Kidney (tissue), 13 donors: ENCODE measurements at regions not wholly inside any gene's neighbourhood (a gene's known extent, or its start where the extent isn't known, plus 50 kb on each side); places are given as distances from the start of the nearest gene placed in this dataset.

ENCODE experiments used
- DNase-seq, 5 donors: peaks; one replicate each; pipeline ENCODE4 v3.0.0-alpha.2; 2013 to 2020
- FAIRE-seq: peaks from 2 replicates; lab custom pipeline; 2012; peaks lifted over from hg19 to GRCh38; lab: Jason Lieb, UNC
- H3K27ac ChIP-seq, 2 donors: one replicate each; pipeline ENCODE4 v1.7.0; 2013; ENCODE audit warnings: low read depth in 2 of 2, low read length in 2 of 2, inconsistent platforms in 1 of 2
- H3K27me3 ChIP-seq: one replicate; pipeline ENCODE4 v1.7.1; 2013; ENCODE audit warnings: low read length, inconsistent platforms; ENCODE audit not compliant: control insufficient read depth, insufficient read depth
- H3K36me3 ChIP-seq, 3 donors: one replicate each; pipeline versions ENCODE4 v1.7.0 to v1.7.1; 2013; ENCODE audit warnings: low read length in 3 of 3, control low read depth in 1 of 3, inconsistent platforms in 1 of 3; ENCODE audit not compliant: insufficient read depth in 3 of 3, control insufficient read depth in 2 of 3
- H3K4me1 ChIP-seq, 3 donors: one replicate each; pipeline versions ENCODE4 v1.7.0 to v1.7.1; 2013; ENCODE audit warnings: low read length in 3 of 3, inconsistent platforms in 1 of 3, low read depth in 1 of 3; ENCODE audit not compliant: control insufficient read depth in 2 of 3, insufficient read depth in 2 of 3
- H3K4me3 ChIP-seq, 3 donors: one replicate each; pipeline versions ENCODE4 v1.7.0 to v1.8.1; 2013; ENCODE audit warnings: low read length in 3 of 3, control low read depth in 1 of 3, inconsistent platforms in 1 of 3
- H3K9ac ChIP-seq, 3 donors: one replicate each; pipeline versions ENCODE4 v1.7.0 to v1.7.1; 2013; ENCODE audit warnings: low read length in 3 of 3, control low read depth in 1 of 3, inconsistent platforms in 1 of 3
- H3K9me3 ChIP-seq, 3 donors: one replicate each; pipeline versions ENCODE4 v1.7.0 to v1.7.1; 2013; ENCODE audit warnings: low read length in 3 of 3, control low read depth in 1 of 3, inconsistent platforms in 1 of 3; ENCODE audit not compliant: control insufficient read depth in 2 of 3, insufficient read depth in 1 of 3
- intact Hi-C: fragments of 100-400 bp; cut with DNase I; formaldehyde crosslinking; loops from one replicate; pipeline ENCODE4 v1.11.1; 2022
- TF ChIP-seq, protein P1 (sequence below): IDR thresholded peaks from 3 replicates; pipeline ENCODE4 v1.5.1; 2012; ENCODE audit warnings: mild to moderate bottlenecking, moderate library complexity, borderline replicate concordance; ENCODE audit not compliant: insufficient read depth; ENCODE audit errors: extremely low read depth
- donor health status: control.
- donor health status: control.
- donor health status: control.
- donor health status: control.
- donor health status: control.
- donor health status: DM: yes; HTN: yes; CAD: no.
- donor health status: Normal renal cell carcinoma (clear cell type).

DNA sequence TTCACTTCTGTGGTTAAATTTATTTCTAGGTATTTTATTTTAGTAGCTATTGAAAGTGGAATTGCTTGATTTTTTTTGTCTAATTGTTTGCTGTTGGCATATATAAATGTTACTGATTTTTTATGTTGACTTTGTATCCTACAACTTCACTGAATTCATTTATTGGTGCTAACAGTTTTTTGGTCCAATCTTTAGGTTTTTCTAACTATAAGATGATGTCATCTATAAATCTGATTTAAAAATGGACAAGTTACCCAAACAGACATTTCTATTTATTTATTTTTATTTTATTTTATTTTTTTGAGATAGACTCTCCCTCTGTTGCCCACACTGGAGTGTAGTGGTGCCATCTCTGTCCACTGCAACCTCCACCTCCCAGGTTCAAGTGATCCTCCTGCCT lies 162.3 kb downstream of the COX7C start:
- FAIRE-seq, result no peak
- no peak overlapping the region for H3K4me3 ChIP-seq
- TF ChIP-seq, protein P1, sequence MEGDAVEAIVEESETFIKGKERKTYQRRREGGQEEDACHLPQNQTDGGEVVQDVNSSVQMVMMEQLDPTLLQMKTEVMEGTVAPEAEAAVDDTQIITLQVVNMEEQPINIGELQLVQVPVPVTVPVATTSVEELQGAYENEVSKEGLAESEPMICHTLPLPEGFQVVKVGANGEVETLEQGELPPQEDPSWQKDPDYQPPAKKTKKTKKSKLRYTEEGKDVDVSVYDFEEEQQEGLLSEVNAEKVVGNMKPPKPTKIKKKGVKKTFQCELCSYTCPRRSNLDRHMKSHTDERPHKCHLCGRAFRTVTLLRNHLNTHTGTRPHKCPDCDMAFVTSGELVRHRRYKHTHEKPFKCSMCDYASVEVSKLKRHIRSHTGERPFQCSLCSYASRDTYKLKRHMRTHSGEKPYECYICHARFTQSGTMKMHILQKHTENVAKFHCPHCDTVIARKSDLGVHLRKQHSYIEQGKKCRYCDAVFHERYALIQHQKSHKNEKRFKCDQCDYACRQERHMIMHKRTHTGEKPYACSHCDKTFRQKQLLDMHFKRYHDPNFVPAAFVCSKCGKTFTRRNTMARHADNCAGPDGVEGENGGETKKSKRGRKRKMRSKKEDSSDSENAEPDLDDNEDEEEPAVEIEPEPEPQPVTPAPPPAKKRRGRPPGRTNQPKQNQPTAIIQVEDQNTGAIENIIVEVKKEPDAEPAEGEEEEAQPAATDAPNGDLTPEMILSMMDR, result no peak
- H3K27ac ChIP-seq, result no peak overlapping the region
- H3K9ac ChIP-seq, result no peak overlapping the region
- no peaks in the 10 kb centered on the region for H3K27me3 ChIP-seq
- no peaks in the 10 kb centered on the region for H3K4me1 ChIP-seq
- no peaks in the 10 kb centered on the region for H3K9me3 ChIP-seq
- no peaks in the 10 kb centered on the region for H3K36me3 ChIP-seq
- no peak for DNase-seq
- intact Hi-C loops, result no loop called here

DNA sequence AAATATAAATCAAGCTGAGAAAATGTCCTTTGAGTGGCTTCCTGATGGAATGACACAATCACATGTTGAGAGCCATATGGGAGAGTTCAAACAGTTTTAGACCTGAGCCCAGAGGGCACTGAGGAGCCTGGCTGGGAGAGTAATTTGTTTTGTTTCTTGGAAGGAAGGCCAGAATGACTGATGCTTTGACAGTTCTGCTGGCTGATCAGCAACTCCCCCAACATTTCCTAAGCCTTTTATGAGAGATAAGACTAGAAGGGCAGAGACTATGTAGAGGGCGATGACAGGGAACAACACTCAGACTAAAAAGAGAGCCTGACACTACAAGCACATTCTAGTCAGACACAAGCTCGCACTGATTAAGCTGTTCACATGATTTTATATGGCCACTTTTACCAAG lies 169.2 kb downstream of the COX7C start:
- Histone ChIP-seq H3K27me3 (no peaks in the 10 kb centered on the region), H3K9me3 (no peaks in the 10 kb centered on the region), H3K4me1 (no peaks in the 10 kb centered on the region), H3K36me3 (no peaks in the 10 kb centered on the region), H3K4me3 (no peak overlapping the region), H3K9ac (no peak overlapping the region), H3K27ac (no peak overlapping the region)
- intact Hi-C loops, result no loop called here
- TF ChIP-seq, protein P1, result no peak
- DNase-seq (peak in 4 of 5 donors; percentile 20 to 40 (median 34)), FAIRE-seq (no peak)

DNA sequence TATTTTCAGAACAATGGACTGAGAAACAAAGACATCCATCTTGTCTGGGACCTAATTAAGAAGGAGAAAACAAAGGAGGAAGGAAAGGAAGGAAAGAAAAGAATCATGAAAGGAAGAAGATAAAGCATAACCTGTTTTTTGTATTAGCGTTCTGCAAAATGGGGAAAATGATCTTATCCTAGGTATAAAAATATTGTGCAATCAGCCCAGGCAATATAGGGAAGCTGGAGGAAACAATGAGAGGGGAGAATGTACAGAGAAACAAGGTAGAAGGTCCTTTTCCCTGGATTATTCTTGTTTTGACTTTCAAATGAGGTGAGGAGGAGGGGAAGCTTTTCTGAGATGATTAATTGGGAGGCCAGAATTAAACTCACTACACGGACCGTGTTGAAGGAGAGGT lies 177.9 kb downstream of the COX7C start:
- TF ChIP-seq, protein P1, result no peak
- DNase-seq, result peak in 1 of 5 donors; percentile 16
- Histone ChIP-seq H3K4me3 (no peak overlapping the region), H3K27me3 (no peaks in the 10 kb centered on the region), H3K9ac (no peak overlapping the region), H3K9me3 (no peaks in the 10 kb centered on the region), H3K27ac (no peak overlapping the region), H3K36me3 (no peaks in the 10 kb centered on the region), H3K4me1 (no peaks in the 10 kb centered on the region)
- no peak for FAIRE-seq
- intact Hi-C loops, result no loop called here

DNA sequence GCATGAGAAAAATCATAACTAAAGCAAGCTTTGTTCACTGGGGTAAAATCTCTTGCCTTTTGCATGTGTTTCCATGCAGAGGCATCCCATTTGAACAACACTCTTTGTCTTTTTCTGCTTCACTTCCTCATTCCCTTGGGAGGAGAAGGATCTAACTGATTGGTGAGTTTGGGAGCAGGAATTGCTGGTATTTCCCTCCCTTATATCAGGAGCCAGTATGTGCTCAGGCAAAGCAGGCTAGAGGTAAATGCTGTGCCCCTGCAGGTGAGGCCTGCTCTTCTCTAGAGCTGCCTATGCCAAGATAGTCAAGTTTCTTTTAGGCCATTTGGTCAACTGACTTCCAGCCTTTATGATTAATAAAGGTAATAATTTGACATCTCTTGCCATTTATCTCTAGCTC lies 179.9 kb downstream of the COX7C start:
- intact Hi-C loops, result no loop called here
- no peaks in the 10 kb centered on the region for H3K36me3 ChIP-seq
- H3K9me3 ChIP-seq, result no peaks in the 10 kb centered on the region
- FAIRE-seq, result no peak
- no peak overlapping the region for H3K27ac ChIP-seq
- H3K27me3 ChIP-seq, result no peaks in the 10 kb centered on the region
- TF ChIP-seq, protein P1, result no peak
- no peak overlapping the region for H3K9ac ChIP-seq
- no peak for DNase-seq
- H3K4me3 ChIP-seq, result no peak overlapping the region
- no peaks in the 10 kb centered on the region for H3K4me1 ChIP-seq
